ENCODE measurements at regions not wholly inside any gene's neighbourhood (a gene's known extent, or its start where the extent isn't known, plus 50 kb on each side); places are given as distances from the start of the nearest gene placed in this dataset.

DNA sequence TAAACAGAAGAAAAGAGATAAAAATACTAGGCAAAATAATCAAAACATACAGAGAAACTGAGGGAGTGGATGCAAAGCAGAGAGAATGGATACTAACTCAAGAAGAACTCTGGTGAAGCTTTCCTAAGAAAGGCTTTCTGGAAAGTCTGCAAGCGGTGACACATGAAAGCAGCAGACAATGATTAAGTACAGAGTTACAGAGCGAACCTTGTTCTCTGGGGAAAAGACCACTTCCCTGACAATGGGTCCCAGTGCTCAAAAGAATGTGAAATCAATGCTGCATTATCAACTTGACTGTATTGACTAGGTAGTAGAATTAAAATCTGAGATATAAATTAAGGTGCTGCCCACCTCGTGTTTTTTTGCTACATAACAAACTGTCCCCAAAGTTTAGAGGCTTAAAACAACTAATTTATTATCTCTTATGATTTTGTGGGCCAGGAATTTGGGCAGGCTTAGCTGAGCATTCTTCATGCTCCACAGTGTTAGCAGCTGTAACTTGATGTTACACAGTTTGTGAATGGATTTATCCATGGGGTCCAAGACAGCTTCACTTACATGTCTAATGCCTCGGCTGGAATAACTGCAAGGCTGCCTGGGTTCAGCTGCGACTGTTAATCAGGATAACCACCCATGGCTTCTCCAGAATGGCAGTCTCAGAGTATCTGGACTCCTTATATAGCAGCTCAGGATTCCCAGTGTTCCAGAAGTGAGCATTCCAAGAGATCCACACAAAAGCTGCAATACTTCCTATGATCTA is 106.9 kb upstream of the INPP4B start:
- TF ChIP-seq, protein P1, sequence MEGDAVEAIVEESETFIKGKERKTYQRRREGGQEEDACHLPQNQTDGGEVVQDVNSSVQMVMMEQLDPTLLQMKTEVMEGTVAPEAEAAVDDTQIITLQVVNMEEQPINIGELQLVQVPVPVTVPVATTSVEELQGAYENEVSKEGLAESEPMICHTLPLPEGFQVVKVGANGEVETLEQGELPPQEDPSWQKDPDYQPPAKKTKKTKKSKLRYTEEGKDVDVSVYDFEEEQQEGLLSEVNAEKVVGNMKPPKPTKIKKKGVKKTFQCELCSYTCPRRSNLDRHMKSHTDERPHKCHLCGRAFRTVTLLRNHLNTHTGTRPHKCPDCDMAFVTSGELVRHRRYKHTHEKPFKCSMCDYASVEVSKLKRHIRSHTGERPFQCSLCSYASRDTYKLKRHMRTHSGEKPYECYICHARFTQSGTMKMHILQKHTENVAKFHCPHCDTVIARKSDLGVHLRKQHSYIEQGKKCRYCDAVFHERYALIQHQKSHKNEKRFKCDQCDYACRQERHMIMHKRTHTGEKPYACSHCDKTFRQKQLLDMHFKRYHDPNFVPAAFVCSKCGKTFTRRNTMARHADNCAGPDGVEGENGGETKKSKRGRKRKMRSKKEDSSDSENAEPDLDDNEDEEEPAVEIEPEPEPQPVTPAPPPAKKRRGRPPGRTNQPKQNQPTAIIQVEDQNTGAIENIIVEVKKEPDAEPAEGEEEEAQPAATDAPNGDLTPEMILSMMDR (IDR thresholded peaks at IDR 0.05 in 4 of 5, conservative IDR thresholded peaks at IDR 0.05 in 1 of 5) = no peak
- no peak for TF ChIP-seq POLR2A (IDR thresholded peaks at IDR 0.05)

All from gastrocnemius medialis (tissue), 4 donors.